Tibial nerve (tissue), 4 donors: ENCODE measurements at regions not wholly inside any gene's neighbourhood (a gene's known extent, or its start where the extent isn't known, plus 50 kb on each side); places are given as distances from the start of the nearest gene placed in this dataset.

ENCODE experiments used
- DNase-seq, 2 donors: peaks; one replicate each; pipeline ENCODE4 v3.0.0-alpha.2; 2019; ENCODE audit warnings: low spot score in 2 of 2
- H3K27ac ChIP-seq, 4 donors: fragments of 200-600 bp; sonication (generic) in 3 of 4; one replicate each; pipeline ENCODE4 v1.5.1; 2017 to 2019; ENCODE audit warnings: mild to moderate bottlenecking in 1 of 4
- H3K27me3 ChIP-seq, 2 donors: fragments of 200-600 bp; sonication (generic) in 1 of 2; one replicate each; pipeline versions ENCODE4 v1.5.1 to v1.6.0; 2017 to 2019
- H3K36me3 ChIP-seq, 3 donors: fragments of 200-600 bp; sonication (generic); one replicate each; pipeline ENCODE4 v1.5.1; 2018 to 2019
- H3K4me1 ChIP-seq, 4 donors: fragments of 200-600 bp; sonication (generic) in 3 of 4; one replicate each; pipeline ENCODE4 v1.5.1; 2017 to 2019
- H3K4me3 ChIP-seq, 4 donors: fragments of 200-600 bp; sonication (generic) in 3 of 4; one replicate each; pipeline ENCODE4 v1.5.1; 2017 to 2019; ENCODE audit warnings: mild to moderate bottlenecking in 1 of 4, moderate library complexity in 1 of 4
- H3K9me3 ChIP-seq, 4 donors: fragments of 200-600 bp; sonication (generic) in 3 of 4; one replicate each; pipeline ENCODE4 v1.5.1; 2017 to 2019
- EP300 ChIP-seq, 2 donors: sonication (generic); formaldehyde crosslinking; IDR thresholded peaks; one replicate each; pipeline ENCODE4 v1.6.1; 2017; ENCODE audit warnings: antibody characterized with exemption in 2 of 2, mild to moderate bottlenecking in 1 of 2
- POLR2A ChIP-seq, 2 donors: fragments of 450-650 bp; IDR thresholded peaks; one replicate each; pipeline ENCODE4 v1.6.1; 2017; ENCODE audit warnings: antibody characterized with exemption in 2 of 2, mild to moderate bottlenecking in 2 of 2, moderate library complexity in 2 of 2
- WGBS, 2 donors: methylation state at CpG; one replicate each; pipeline ENCODE4 v1.1.5; 2018; 5-methylcytosine and 5-hydroxymethylcytosine counted together
- TF ChIP-seq, protein P1 (sequence below), 5 experiments: fragments of 200-600 bp in 3 of 5; fragments of 450-650 bp in 2 of 5; sonication (generic) in 3 of 5; IDR thresholded peaks; one replicate each; pipeline ENCODE4 v1.5.1; 2016 to 2019; ENCODE audit warnings: antibody characterized with exemption in 5 of 5, mild to moderate bottlenecking in 3 of 5, moderate library complexity in 2 of 5

DNA sequence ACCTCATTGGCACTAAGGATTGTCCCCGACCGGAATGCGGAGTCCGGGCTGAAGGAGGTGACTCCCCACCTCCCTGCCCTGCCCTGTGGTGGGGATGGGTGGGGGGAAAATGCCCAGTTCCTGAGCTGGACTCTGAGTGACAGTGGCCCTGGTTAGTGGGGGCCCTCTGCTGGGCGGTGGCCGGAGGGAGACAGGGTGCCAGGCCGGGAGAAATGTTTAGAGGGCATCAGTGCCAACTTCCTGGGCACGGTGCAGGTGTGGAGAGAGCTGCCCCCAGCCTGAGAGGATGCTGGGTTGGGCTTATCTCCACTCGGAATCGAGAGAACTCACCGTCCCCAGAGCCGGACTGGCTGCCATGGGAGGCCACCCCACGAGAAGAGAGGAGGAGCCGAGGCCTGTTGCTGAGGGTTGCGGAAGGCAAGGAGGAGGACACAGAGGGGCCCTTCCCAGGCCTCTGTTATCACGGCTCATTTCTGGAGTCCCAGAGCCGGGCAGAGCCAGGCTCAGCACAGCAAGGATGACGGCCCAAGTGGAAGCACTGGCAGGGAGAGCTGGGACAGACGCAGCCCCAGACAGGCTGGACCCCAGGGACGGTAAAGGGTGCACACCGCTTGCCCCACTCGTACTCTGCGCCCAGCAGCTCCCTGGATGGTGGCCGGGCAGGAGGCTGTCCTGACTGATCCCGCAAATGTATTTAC lies 156.7 kb downstream of the KIF26A start:
- H3K36me3 ChIP-seq, result no peaks in the 10 kb centered on the region
- H3K9me3 ChIP-seq, result no peaks in the 10 kb centered on the region
- DNase-seq, result no peak
- TF ChIP-seq, protein P1, sequence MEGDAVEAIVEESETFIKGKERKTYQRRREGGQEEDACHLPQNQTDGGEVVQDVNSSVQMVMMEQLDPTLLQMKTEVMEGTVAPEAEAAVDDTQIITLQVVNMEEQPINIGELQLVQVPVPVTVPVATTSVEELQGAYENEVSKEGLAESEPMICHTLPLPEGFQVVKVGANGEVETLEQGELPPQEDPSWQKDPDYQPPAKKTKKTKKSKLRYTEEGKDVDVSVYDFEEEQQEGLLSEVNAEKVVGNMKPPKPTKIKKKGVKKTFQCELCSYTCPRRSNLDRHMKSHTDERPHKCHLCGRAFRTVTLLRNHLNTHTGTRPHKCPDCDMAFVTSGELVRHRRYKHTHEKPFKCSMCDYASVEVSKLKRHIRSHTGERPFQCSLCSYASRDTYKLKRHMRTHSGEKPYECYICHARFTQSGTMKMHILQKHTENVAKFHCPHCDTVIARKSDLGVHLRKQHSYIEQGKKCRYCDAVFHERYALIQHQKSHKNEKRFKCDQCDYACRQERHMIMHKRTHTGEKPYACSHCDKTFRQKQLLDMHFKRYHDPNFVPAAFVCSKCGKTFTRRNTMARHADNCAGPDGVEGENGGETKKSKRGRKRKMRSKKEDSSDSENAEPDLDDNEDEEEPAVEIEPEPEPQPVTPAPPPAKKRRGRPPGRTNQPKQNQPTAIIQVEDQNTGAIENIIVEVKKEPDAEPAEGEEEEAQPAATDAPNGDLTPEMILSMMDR (IDR thresholded peaks at IDR 0.05), result no peak
- TF ChIP-seq POLR2A (IDR thresholded peaks at IDR 0.05), result no peak
- TF ChIP-seq EP300 (IDR thresholded peaks at IDR 0.05), result no peak
- H3K4me3 ChIP-seq, result no peak overlapping the region
- H3K27me3 ChIP-seq, result peaks cover 0 to 40% of the 10 kb centered on the region in 2 donors
- H3K4me1 ChIP-seq, result no peaks in the 10 kb centered on the region
- no peak overlapping the region for H3K27ac ChIP-seq
- WGBS, 2 donors, result 61 to 65% methylated on average over 19 to 22 of the region's 25 CpGs

GRCh38 chr14:104295681-104296387 lies 157.4 kb downstream of the KIF26A start:
- Histone ChIP-seq H3K27ac (no peak overlapping the region), H3K27me3 (peaks cover 0 to 40% of the 10 kb centered on the region in 2 donors), H3K4me1 (no peaks in the 10 kb centered on the region), H3K36me3 (no peaks in the 10 kb centered on the region), H3K9me3 (no peaks in the 10 kb centered on the region), H3K4me3 (no peak overlapping the region)
- no peak for TF ChIP-seq EP300 (IDR thresholded peaks at IDR 0.05)
- TF ChIP-seq, protein P1 (IDR thresholded peaks at IDR 0.05), result no peak
- TF ChIP-seq POLR2A (IDR thresholded peaks at IDR 0.05), result no peak
- WGBS, 2 donors, result 78% methylated on average over 24 of the region's 24 CpGs
- no peak for DNase-seq

- WGBS, 2 donors, result 49 to 50% methylated on average over 20 to 23 of the region's 26 CpGs
- H3K27ac ChIP-seq, result no peak overlapping the region
- no peak for DNase-seq
- no peaks in the 10 kb centered on the region for H3K4me1 ChIP-seq
- peaks cover 0 to 34% of the 10 kb centered on the region in 2 donors for H3K27me3 ChIP-seq
- no peaks in the 10 kb centered on the region for H3K36me3 ChIP-seq
- no peaks in the 10 kb centered on the region for H3K9me3 ChIP-seq
- TF ChIP-seq EP300 (IDR thresholded peaks at IDR 0.05), result no peak
- TF ChIP-seq, protein P1 (IDR thresholded peaks at IDR 0.05), result no peak
- no peak for TF ChIP-seq POLR2A (IDR thresholded peaks at IDR 0.05)
- no peak overlapping the region for H3K4me3 ChIP-seq
These were observed 158.3 kb downstream of the KIF26A start for GRCh38 chr14:104296388-104297312.

- no peaks in the 10 kb centered on the region for H3K36me3 ChIP-seq
- TF ChIP-seq, protein P1 (IDR thresholded peaks at IDR 0.05), result no peak
- no peak for TF ChIP-seq EP300 (IDR thresholded peaks at IDR 0.05)
- TF ChIP-seq POLR2A (IDR thresholded peaks at IDR 0.05), result no peak
- no peak overlapping the region for H3K27ac ChIP-seq
- DNase-seq, result no peak
- 77 to 87% methylated on average over 6 to 7 of the region's 7 CpGs for WGBS, 2 donors
- no peaks in the 10 kb centered on the region for H3K4me1 ChIP-seq
- peaks cover 0 to 28% of the 10 kb centered on the region in 2 donors for H3K27me3 ChIP-seq
- H3K9me3 ChIP-seq, result no peaks in the 10 kb centered on the region
- H3K4me3 ChIP-seq, result no peak overlapping the region
These were observed 158.9 kb downstream of the KIF26A start for GRCh38 chr14:104297313-104297704.
